ENCODE measurements at regions not wholly inside any gene's neighbourhood (a gene's known extent, or its start where the extent isn't known, plus 50 kb on each side); places are given as distances from the start of the nearest gene placed in this dataset.

- no peak for TF ChIP-seq CTCF (conservative IDR thresholded peaks at IDR 0.05 in 1 of 2, IDR thresholded peaks at IDR 0.05 in 1 of 2; ENCODE audit: extremely low read depth in 1 of 2, insufficient read depth in 1 of 2, low read depth in 1 of 2, low read length in 2 of 2)
- TF ChIP-seq EZH2 (IDR thresholded peaks at IDR 0.05; ENCODE audit: borderline replicate concordance, low read length), result no peak
These were observed 431.1 kb downstream of the DTWD2 start for GRCh38 chr5:118557251-118557661.

All from mammary epithelial cell (primary cell).